Panc1 (cell line): ENCODE measurements at regions not wholly inside any gene's neighbourhood (a gene's known extent, or its start where the extent isn't known, plus 50 kb on each side); places are given as distances from the start of the nearest gene placed in this dataset.

Source experiments
- ATAC-seq: fragments of 200-7000 bp; cut with Tn5 transposase; 2 replicates; pipeline ENCODE4 v1.9.1; 2020; ENCODE audit warnings: mild to moderate bottlenecking, moderate library complexity
- BruUV-seq: library from RNA; stranded (reverse); fragments of 400-500 nt; replicated peaks from 2 replicates; lab custom pipeline; 2021; lab: Mats Ljungman, UMichigan
- CTCF ChIA-PET: fragments of 300-600 bp; sonication (Branson Sonifier 250); formaldehyde crosslinking; loops from one replicate; lab custom pipeline; 2022; ENCODE audit warnings: antibody characterized with exemption; lab: Charles Lee
- POLR2A ChIA-PET: fragments of 300-600 bp; sonication (Branson Sonifier 250); formaldehyde crosslinking; loops from one replicate; lab custom pipeline; 2022; ENCODE audit warnings: antibody characterized with exemption; lab: Charles Lee
- DNase-seq: peaks from one replicate; pipeline ENCODE4 v3.0.0-alpha.2; 2010; ENCODE audit warnings: low read depth, low spot score
- H3K27ac ChIP-seq: 2 replicates; pipeline ENCODE4 v1.5.1; 2011; ENCODE audit warnings: mild to moderate bottlenecking, low read length, inconsistent platforms
- H3K27me3 ChIP-seq: fragments of 200-500 bp; sonication (Bioruptor generic); 2 replicates; pipeline ENCODE4 v1.6.0; 2014; ENCODE audit warnings: low read length, inconsistent platforms; ENCODE audit not compliant: control insufficient read depth, insufficient read depth
- H3K36me3 ChIP-seq: fragments of 200-500 bp; sonication (Bioruptor generic); 2 replicates; pipeline ENCODE4 v1.5.1; 2014; ENCODE audit warnings: inconsistent platforms, mild to moderate bottlenecking, low read length, moderate library complexity; ENCODE audit not compliant: control insufficient read depth, insufficient read depth
- H3K4me1 ChIP-seq: 2 replicates; pipeline ENCODE4 v1.5.1; 2011; ENCODE audit warnings: inconsistent platforms, mild to moderate bottlenecking, low read length, moderate library complexity; ENCODE audit not compliant: control insufficient read depth, insufficient read depth
- H3K4me3 ChIP-seq, 2 experiments: 2 replicates each; pipeline ENCODE4 v1.5.1; 2011 to 2012; ENCODE audit warnings: low read depth in 2 of 2, low read length in 2 of 2, mild to moderate bottlenecking in 2 of 2, inconsistent platforms in 1 of 2, moderate library complexity in 1 of 2
- H3K9me3 ChIP-seq: fragments of 200-500 bp; sonication (Bioruptor generic); 2 replicates; pipeline ENCODE4 v1.5.1; 2014; ENCODE audit warnings: low read depth, mild to moderate bottlenecking, inconsistent platforms, low read length, moderate library complexity; ENCODE audit not compliant: control insufficient read depth, insufficient read depth
- CTCF ChIP-seq: fragments of 450-650 bp; IDR thresholded peaks from 2 replicates; pipeline ENCODE4 v1.5.1; 2017; ENCODE audit warnings: mild to moderate bottlenecking
- POLR2AphosphoS5 ChIP-seq: IDR thresholded peaks from 2 replicates; pipeline ENCODE4 v1.6.1; 2012; ENCODE audit warnings: mild to moderate bottlenecking, low read depth, low read length, moderate library complexity
- REST ChIP-seq, 2 experiments: IDR thresholded peaks; 2 replicates each; pipeline ENCODE4 v1.6.1; 2011 to 2012; ENCODE audit warnings: low read depth in 2 of 2, control low read depth in 1 of 2, low read length in 1 of 2, mild to moderate bottlenecking in 1 of 2, moderate library complexity in 1 of 2; ENCODE audit not compliant: insufficient read depth in 1 of 2
- SIN3A ChIP-seq: IDR thresholded peaks from 2 replicates; pipeline ENCODE4 v1.6.1; 2012; ENCODE audit warnings: low read depth, mild to moderate bottlenecking, low read length, moderate library complexity, borderline replicate concordance; ENCODE audit not compliant: insufficient read depth
- TCF7L2 ChIP-seq: IDR thresholded peaks from 2 replicates; pipeline ENCODE4 v1.6.1; 2011; ENCODE audit warnings: mild to moderate bottlenecking, low read depth, low read length, inconsistent platforms
- in situ Hi-C: cut with HindIII; loops from 2 replicates; pipeline ENCODE4 v1.10.0; 2016; ENCODE audit warnings: low sequenced_read_pairs, low pct_unique_long_range_greater_than_20kb
- intact Hi-C: fragments of 100-400 bp; cut with micrococcal nuclease; formaldehyde crosslinking; loops from one replicate; pipeline ENCODE4 v1.10.0; 2022; ENCODE audit not compliant: unreplicated experiment

GRCh38 chr7:17056491-17057142 is 174.8 kb upstream of the AGR3 start:
- no TSS peak for BruUV-seq
- H3K27me3 ChIP-seq: no peaks in the 10 kb centered on the region
- no peak overlapping the region for H3K27ac ChIP-seq
- ChIA-PET POLR2A (no interaction called here), CTCF (no interaction called here)
- no peak overlapping the region for H3K4me3 ChIP-seq
- in situ Hi-C loops: no loop called here
- no peak for ATAC-seq
- intact Hi-C loops: no loop called here
- no peaks in the 10 kb centered on the region for H3K36me3 ChIP-seq
- H3K9me3 ChIP-seq: no peaks in the 10 kb centered on the region
- no peaks in the 10 kb centered on the region for H3K4me1 ChIP-seq
- DNase-seq: no peak
- no peak for TF ChIP-seq REST (IDR thresholded peaks at IDR 0.05; ENCODE audit: insufficient read depth in 1 of 2, low read depth in 2 of 2, low read length in 1 of 2)
- TF ChIP-seq TCF7L2: no peak
- TF ChIP-seq CTCF: no peak
- no peak for TF ChIP-seq POLR2AphosphoS5

- Histone ChIP-seq H3K9me3 (no peaks in the 10 kb centered on the region), H3K27me3 (no peaks in the 10 kb centered on the region), H3K27ac (no peak overlapping the region), H3K36me3 (no peaks in the 10 kb centered on the region), H3K4me3 (no peak overlapping the region), H3K4me1 (no peaks in the 10 kb centered on the region)
- ChIA-PET CTCF (no interaction called here), POLR2A (no interaction called here)
- TF ChIP-seq POLR2AphosphoS5: no peak
- TF ChIP-seq SIN3A: no peak
- no peak for TF ChIP-seq TCF7L2
- TF ChIP-seq REST (IDR thresholded peaks at IDR 0.05; ENCODE audit: insufficient read depth in 1 of 2, low read depth in 2 of 2, low read length in 1 of 2): no peak
- intact Hi-C loops (no loop called here), in situ Hi-C loops (no loop called here)
- no peak for DNase-seq
- BruUV-seq: no TSS peak
- no peak for ATAC-seq
These were observed 175.3 kb upstream of the AGR3 start for GRCh38 chr7:17057143-17057509.
